Embryonic facial prominence (tissue), 1 donor: ENCODE measurements at regions not wholly inside any gene's neighbourhood (a gene's known extent, or its start where the extent isn't known, plus 50 kb on each side); places are given as distances from the start of the nearest gene placed in this dataset.
"Not testable (repeated sequence)": the region's sequence is repeated elsewhere in the genome, so short reads cannot be mapped to it uniquely, and the experiment has no call there.

Experiments used
- DNase-seq: peaks from one replicate; pipeline ENCODE4 v3.0.0-alpha.2; 2016; ENCODE audit errors: extremely low spot score

- no peak for DNase-seq
These were observed 105.2 kb upstream of the BMP2 start for GRCh38 chr20:6662309-6662708.

GRCh38 chr20:6660441-6660840, 107.0 kb upstream of the BMP2 start:
- no peak for DNase-seq

DNA sequence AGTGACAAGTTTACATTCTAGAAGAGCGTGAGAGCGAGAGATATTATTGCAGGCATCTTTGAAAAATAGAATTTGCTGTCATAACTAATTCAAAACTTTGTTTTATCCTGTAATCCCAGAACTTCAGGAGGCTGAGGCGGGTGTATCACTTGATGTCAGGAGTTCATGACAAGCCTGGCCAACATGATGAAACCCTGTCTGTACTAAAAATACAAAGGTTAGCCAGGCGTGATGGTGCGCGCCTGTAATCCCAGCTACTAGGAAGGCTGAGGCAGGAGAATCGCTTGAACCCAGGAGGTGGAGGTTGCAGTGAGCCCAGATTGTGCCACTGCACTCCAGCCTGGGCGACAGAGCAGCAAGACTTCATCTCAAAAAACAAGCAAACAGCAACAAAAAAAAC, 108.6 kb upstream of the BMP2 start:
- not testable (repeated sequence) for DNase-seq

- no peak for DNase-seq
These were observed 109.6 kb upstream of the BMP2 start for GRCh38 chr20:6657904-6658303.

DNA sequence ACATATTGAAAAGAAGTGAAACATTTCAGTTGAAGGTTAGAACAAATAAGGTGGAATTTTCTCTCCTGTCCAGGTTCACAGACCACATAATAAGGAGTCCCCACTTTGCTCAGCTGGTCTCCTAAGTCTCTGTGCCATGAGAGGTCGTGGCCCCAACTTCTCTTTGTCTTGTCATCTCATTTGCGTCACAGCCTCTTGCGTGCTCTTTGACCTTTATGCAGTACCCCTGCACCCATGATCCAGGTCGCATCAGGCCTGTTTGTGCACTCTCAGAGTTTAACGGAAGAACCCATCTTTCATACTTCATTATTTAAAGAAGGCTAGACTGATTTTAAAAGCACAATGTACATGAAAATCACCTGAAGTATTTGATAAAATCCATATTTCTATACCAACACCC, 110.4 kb upstream of the BMP2 start:
- DNase-seq = no peak

DNA sequence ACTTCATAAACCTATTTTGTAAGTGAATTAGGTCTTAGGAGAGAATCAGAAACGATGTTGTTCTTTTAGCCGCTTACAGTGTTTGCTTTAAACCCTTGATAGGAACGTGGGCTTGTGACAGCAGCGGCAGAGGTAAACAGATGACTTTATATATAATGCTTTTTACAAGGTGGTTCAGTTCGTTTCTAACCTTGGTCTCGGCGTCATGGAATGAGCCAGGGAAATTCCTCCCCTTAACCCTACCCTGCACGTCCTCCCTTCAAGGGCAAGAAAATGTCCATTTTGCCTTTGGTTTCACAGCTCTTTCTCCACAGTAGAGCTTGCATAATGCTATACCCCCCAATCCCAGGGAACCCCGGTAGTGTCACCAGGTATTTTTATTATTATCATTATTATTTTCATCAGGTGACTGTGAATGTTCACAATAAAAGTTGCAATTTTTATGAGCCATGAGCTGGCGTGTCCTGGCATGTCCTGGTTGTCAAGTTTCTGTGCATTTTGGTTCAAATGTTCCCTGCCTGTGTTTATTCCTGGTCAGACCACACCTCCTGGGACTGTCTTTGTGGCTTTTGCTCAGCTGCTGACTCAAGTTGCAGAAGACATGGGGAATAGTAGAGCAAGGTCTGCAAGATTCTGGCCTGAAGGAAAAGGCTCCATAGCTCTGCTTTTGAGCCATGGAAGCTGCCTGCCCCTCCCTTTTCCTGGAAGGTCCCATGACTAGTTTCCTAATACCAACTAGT, 112.8 kb upstream of the BMP2 start:
- DNase-seq = no peak

GRCh38 chr20:6651561-6651960, 115.9 kb upstream of the BMP2 start:
- no peak for DNase-seq

GRCh38 chr20:6651016-6651415, 116.5 kb upstream of the BMP2 start:
- no peak for DNase-seq

DNA sequence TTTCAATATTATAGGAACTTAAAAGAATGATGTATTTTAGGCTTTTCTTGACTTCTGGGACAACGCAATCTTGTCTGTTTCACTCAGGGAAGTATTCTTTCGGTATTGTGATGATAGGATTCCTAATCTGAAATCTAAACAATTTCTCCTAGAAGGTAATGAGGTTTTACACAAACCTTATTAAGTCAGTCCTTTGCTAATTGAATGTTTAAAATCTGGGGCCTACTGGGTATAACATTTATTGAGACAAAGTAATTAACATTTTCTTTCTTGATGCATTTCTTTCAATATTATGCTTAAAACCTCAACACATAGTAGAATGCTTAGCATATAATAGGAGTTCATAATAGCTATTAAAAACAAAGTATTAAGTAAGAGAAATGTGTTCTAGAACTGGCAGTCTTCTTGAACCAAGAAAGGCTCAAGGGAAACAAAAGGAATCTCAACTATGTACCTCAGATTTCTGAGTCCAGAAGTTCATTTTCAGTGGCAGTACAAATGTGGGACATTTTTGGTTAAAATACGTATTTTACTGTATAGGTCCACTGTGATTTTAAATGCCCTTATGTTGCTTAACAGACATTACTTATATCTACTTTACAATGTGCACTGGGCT, 121.4 kb upstream of the BMP2 start:
- no peak for DNase-seq

GRCh38 chr20:6644813-6645628, 122.5 kb upstream of the BMP2 start:
- DNase-seq = no peak

DNA sequence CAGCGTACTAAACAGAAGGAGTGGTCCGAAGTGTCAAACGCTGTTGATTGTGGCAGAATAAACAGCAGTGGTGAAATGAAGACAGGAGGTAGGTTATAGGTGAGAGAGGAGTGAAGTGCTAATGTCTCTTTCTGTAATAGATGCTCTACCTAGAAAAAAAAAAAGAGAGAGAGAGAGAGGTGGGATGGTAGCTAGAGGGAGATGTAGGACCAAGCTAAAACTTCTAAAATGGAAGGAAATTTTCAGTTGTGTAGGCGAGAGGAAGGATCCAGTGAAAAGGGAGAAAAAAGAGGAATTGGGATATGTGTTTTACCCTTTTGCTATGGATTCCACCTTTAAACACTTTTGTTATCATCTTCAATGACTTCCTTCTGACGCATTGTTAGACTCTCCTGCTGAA, 126.5 kb upstream of the BMP2 start:
- no peak for DNase-seq

- no peak for DNase-seq
These were observed 130.3 kb upstream of the BMP2 start for GRCh38 chr20:6637160-6637579.

- no peak for DNase-seq
These were observed 131.0 kb upstream of the BMP2 start for GRCh38 chr20:6636209-6637159.

DNA sequence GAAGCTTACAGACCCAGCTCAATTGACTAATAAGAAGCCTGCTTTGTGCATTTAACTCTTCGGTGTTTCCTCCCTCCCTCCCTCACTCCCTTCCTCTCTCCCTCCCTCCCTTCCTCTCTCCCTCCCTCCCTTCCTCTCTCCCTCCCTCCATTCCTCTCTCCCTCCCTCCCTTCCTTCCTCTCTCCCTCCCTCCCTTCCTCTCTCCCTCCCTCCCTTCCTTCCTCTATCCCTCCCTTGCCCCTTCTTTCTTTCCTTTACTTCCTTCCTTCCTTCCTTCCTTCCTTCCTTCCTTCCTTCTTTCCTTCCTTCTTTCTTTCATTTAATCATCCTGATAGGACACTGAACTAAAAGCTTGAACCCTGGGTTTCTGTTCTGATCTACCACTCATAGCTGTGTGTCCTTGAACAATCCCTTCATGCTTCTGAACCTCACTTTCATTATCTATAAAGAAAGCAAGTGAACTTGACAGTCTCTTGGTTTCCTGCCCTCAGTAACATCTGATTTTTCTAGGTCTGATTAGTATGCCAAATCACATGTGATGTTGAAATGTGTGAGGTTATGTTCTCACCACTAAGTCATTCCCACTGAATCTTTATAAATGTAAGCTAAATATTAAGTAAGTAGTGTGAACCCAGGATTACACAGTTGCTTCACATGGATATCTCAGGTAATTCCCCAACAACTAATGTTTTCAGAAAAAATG, 132.3 kb upstream of the BMP2 start:
- DNase-seq = no peak

GRCh38 chr20:6632187-6632586, 135.3 kb upstream of the BMP2 start:
- DNase-seq = peak; percentile 20

DNA sequence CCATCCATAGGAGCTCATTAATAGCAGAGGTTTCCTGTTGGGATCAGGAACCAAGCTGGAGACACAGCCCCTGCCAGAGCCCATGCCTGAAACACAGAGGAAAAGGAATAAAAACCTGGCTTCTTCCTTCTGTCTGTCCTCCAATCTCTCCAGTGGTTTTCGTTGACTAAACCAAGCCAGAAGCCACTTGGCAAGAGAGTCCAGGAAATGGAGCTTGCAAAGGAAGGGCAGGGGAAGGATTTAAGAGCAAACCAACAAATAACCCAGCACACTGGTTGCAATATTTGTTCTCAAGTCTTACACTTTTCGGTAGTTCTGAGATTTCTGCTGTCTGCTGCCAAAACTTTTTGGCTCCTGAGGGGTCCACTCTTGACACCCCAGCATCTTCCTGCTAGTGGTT, 137.0 kb upstream of the BMP2 start:
- no peak for DNase-seq

GRCh38 chr20:6629564-6629963, 137.9 kb upstream of the BMP2 start:
- no peak for DNase-seq

GRCh38 chr20:6626805-6627204, 140.7 kb upstream of the BMP2 start:
- DNase-seq = no peak

DNA sequence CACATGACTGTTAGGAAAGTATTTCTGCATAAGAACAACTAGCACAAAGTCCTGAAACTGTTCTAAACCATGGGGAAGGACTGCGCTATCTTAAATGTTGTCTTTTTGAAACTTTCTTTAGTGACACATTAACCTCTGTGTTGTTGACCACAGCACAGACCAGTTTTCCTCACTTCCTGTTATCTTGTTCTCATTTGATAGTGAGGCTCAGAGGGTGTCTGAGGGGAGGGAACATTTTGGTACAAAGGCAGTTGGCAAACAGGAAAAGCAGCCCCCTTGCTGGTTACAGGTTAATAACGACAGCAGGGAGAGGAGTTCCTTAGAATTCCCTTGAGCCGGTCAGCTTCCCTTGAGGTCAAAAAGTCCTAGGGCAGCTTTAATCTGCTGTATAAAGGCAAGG, 143.5 kb upstream of the BMP2 start:
- DNase-seq = no peak

DNA sequence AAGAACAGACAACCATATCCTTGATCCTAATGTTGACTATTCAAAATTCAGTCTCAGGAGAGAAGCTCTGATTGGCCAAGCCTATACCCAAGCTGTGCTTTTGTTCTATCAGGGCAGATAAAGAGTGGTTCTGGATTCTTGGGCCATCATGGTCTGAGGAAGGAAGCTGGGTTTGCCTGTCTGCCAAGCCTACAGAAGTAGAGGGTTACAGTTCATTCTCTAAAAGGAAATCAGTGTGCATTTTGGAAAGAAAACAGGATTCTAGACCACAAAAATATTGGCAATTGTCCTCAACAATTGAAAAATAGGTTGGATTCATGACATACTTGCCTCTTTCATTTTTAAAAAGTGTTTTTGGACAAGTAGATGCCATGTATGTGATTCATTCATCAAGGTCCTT, 145.4 kb upstream of the BMP2 start:
- DNase-seq = no peak

- DNase-seq = no peak
These were observed 149.4 kb upstream of the BMP2 start for GRCh38 chr20:6618051-6618450.
